ENCODE measurements at regions not wholly inside any gene's neighbourhood (a gene's known extent, or its start where the extent isn't known, plus 50 kb on each side); places are given as distances from the start of the nearest gene placed in this dataset.
A peak's percentile ranks its signal among the peaks of the same experiment; 100 is the strongest.

DNA sequence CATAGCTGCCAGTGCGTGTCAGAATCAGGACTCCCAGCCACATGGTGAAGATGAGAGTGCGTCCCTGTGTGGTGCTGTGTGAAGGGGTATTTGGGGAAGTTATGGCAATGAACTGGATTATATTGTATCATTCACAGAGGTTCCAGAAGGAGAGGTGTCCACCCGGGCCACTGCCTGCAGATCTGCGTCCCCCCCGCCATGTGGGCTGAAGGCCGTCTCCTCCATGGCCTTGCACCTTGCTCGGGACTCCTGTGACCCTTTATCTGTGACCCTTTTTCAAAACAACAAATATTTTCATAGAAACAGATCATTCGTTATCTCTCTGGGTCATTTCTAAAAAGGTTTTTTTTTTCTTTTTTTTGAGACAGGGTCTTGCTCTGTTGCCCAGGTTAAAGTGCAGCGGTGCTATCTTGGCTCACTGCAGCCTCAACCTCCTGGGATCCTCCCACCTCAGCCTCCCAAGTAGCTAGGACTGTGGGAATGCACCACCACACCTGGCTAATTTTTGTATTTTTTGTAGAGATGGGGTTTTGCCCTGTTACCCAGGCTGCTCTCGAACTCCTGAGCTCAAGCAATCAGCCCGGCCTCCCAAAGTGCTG, 120.2 kb upstream of the ERRFI1 start:
- no peak for DNase-seq

DNA sequence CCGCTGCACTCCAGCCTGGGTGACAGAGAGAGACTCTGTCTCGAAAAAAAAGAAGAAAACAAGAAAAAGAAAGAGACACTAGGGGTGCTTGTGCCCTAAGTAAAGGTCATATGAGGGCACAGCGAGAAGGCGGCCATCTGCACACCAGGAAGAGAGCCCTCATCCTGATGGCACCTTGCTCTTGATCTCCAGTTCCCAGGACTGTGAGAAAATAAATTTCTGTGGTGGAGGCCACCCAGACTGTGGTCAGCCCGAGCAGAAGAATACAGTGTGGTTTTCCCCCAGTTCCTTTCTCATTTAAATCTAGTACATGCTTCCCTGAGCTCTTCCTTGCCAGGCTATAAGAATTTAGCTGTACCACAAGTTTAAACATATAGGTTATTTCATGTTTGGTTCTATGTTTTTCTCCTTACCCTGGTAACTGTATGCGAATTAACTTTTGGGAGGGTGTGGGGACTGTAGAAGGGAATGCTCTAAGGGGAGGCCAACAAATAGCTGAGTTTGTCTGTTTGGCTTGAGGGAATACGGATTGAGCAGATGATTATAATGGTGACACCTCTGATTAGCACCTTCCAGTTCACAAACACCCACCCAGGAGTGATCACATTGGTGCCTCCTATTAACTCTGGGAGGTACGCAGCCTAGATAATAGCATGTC, 119.6 kb upstream of the ERRFI1 start:
- no peak for DNase-seq

DNA sequence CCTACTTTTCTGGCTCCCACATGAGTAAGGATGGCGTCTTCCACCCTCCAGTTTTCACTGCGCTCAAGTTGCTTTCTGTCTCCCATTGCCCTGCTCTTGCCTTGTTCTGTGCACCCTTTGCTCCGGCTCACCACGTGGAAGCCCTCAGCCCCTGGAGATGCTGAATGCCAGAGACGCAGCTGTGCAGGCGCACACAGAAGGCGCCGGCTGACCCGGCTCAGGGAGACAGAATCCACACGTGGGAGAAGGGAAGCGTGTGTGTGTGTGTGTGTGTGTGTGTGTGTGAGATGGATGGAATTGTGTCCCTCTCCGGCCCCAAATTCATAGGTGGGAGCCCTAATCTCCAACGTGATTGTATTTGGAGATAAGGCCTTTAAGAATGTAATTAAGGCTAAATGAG, 118.2 kb upstream of the ERRFI1 start:
- no peak for DNase-seq

DNA sequence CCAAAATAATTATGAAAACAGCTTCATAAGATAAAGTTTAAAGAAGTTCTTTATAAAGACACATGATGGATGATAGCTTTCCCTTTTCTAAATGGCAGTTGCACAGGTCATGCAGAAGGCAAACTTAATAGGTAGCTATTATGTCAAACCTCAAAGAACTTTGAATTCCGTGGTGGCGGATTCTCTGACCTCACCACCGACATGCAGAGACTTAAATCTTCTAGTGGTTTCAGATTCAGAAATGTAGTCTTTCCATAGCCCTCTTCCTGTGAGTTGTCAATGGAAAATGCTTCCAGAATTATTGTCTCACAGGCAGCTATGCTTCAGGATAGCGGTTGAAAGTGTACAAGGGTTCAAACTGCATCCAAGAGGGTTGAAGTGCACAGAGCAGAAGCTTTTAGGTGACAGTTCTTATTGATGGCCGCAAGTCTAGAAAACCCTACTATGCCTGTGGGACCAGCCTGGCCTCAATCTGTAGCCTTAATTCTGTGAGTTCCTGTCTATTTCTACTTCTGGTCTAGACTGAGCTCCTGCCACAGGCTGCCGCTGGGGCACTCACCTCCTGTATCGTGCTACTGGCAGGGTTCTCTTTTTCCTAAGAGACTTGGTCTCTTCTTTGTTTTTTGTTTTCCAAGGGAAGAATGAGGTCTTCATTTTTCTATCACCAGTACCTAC, 117.0 kb upstream of the ERRFI1 start:
- DNase-seq: no peak

DNA sequence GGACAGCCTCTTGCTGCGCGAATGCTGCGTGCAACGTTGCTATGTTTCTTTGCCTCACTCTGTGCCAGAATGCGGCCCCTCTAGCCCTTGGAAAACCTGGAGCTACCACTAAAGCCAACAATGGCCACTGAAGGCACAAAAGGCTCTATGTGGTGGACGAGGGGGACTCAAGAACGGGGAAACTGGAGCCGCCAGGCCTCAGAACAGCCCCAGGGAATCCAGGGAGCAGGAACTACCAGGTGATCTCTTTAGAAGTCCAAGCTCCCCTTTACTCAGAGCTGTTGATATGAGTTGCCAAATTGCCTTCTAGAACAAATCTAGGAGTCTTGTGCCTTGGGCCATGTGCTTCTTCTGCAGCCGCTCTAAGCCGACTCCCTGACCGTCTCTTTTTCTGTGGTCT, 113.8 kb upstream of the ERRFI1 start:
- no peak for DNase-seq

DNA sequence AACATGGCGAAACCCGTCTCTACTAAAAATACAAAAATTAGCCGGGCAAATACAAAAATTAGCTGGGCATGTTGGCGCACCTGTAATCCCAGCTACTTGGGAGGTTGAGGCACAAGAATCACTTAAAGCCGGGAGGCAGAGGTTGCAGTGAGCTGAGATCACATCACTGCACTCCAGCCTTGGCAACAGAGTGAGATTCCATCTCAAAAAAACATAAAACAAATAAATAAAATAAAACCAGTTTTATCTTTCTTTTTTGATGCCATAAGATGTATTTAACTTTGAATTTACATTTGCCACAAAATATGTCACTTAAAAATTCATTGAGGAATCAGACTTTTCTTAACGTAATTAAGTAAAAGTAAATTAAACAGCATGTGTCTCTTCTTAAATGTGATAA, 113.3 kb upstream of the ERRFI1 start:
- no peak for DNase-seq

DNA sequence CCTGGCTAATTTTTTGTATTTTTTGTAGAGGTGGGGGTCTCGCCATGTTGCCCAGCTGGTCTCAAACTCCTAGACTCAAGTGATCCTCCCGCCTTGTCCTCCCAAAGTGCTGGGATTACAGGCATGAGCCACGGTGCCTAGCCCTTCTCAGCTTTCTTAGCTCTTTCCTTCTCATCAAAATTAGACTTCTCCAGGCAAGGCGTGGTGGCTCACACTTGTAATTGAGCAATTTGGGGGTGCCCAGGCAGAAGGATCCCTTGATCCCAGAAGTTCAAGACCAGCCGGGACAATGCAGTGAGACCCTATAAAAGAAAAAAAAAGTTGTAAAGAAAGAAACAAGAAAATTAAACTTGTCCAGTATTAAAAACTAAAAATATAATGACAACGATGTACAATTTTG, 112.6 kb upstream of the ERRFI1 start:
- no peak for DNase-seq

DNA sequence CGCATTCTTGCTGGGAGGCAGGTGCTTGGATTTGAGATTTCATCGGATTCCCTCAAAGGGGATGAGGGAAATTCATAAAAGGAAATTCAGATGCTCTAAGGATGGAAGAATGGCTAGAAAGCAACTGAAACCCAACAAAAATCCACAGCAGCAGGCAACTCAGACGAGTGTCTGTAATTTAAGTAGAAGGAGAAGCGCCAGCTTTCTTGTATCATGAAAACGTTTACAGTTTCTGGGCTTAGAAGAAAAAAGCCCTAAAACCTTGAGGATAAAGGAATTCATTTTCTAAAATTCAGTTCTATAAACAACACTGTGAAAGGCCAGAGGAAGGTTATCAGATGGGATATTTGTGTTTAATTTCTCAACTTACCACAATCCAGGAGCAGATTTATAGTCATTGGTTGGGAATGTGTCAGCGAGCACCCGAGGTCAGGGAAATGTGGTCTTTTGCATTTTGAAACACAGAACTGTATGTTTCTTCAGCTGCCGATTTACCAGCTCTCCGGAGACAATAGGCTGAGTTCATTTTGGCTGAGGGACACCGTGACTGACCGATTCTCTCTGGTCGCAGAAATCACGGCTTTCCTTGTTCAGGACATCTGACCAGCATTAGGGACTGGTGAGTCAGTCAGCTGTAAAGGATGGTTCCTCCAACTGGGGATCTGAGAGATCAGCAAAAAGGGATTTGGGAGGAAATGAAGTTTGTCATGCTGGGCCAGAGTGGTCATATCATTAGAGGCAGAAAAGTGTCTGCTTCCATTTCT, 111.6 kb upstream of the ERRFI1 start:
- DNase-seq: peak in 2 of 56 donors; percentile 8 to 11

DNA sequence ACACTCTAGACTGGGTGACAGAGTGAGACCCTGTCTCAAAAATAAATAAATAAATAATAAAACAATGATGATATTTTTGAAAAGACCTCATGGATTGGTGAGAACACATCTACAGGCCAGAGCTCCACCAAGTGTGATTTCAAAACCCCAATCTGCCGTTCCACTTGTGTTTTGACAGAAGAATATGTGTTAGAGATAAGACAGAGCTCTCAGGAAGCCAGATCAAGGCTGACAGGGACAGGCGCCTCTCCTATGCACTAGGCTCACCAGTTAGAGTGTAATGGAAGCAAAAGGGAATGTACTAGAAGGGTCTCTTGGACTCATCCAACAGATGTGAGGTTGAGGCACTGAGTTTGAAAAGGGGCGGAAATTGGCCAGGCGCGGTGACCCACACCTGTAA, 110.7 kb upstream of the ERRFI1 start:
- no peak for DNase-seq

DNA sequence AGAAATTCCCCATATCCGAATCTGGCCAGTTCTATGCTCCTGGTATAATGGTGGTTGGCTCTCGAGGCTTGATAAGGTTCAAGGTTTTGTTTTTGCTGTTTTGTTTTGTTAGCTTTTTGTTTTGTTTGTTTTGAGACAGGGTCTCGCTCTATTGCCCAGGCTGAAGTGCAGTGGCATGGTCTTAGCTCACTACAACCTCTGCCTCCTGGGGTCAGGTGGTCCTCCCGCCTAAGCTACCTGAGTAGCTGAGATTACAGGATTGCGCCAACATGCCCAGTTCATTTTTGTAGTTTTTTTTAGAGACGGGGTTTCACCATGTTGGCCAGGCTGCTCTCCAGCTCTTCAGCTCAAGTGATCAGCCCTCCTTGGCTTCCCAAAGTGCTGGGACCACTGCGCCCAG, 109.1 kb upstream of the ERRFI1 start:
- no peak for DNase-seq

DNA sequence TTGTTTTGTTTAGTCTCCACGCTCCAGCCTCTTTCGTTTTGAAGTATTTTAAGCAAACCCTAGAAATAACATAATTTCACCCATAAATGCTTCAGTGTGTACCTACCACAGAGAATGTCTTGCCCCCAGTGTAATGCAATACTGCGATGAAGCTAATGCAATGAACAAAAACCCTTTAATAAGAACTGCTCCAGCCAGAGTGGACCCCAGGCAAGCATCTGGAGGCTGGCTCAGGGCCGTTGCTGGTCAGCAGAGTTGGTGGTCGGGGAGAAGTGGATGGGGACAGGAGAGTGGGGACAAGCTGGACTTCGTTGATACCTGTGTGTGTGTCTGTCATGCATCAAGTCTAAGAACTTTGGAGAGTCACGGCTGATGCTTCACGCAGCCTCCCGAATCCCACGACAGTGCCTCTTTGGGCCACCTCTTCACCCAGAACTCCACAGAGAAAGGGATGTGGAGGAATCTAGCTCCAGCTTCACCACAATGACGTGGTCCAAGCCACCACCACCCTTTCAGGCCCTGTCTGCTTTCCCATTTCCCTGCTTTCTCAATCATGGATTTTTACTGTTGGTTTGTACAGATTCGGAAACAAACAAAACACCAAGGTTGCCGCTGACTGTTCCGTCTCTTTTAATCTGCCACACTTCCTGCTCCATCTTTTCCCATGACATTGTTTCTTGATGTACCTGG, 108.6 kb upstream of the ERRFI1 start:
- DNase-seq: no peak

DNA sequence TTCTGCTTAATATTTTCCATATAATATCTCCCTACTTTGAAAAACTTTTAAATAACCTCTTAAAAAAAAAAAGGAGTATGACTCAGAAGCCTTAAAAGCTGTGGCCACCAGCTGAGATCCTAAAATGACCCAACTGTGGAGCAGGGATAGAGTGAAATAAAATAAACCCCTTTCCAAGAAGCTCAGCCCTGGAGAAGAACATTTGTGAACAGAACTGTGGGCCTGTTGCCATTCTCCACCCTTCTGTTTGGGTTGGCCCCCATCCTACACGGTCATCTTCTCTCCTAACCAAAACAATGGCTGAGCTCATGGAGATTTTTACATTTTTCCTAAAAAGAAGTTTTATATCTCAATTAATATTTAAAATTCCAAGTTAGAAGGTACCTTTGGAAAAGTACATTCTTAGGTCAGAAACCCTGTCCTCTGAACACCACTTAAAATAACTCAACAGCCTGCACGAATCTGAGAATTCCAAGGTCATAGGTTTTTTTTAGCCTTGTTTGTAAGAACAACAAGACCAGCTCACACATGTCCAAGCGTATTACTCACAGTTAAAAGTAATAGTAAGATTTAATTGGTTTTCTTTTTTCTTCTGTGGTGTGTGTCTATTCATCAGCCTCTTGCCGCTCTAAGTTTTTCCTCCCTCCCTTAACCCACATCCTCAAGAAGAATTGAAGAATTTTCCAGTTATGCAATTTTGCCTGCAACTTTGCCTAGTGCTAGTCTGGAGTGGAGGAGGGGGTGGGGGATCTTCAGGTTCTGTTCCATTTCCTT, 107.7 kb upstream of the ERRFI1 start:
- DNase-seq: no peak

DNA sequence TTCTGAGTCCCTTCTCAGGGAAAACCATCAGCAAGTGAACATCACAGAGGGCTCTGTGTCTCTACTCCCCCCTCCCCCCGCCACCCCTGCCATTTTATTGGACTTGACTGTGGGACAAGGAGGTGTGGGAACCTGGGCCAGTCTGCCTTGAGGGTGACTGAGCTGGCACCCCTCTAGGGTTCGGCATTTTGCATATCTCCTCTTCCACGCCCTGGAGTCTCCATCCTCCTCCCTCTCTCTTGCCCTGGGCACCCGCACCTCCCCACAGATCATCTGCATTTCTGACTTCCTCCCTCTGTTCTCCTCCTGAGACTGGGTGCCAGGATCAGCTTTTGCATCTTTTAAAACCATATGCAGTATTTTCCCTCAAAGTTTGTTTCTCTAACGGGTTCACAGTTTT, 107.1 kb upstream of the ERRFI1 start:
- DNase-seq: no peak

DNA sequence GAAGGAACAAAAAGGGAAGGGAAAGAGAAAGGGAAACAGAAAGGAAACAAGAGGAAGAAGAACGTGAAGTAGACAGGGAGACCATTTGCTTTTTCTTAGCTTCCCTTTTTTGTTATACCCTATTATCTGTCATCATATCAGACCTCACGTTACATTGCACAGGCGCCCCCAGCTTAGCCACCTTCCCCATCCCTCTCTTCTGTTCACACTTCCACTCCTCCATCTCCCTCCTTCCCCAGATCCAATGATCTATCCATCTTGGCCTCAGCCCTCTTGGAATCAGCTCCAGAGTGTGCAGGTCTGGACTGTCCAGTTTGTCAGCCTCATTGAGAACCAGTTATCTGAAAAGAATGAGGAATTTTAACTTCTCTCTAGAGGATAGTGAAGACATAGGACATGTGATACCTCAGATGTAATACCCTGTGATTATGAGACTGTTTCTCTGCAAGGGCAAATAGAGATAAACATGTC, 101.1 kb upstream of the ERRFI1 start:
- no peak for DNase-seq

DNA sequence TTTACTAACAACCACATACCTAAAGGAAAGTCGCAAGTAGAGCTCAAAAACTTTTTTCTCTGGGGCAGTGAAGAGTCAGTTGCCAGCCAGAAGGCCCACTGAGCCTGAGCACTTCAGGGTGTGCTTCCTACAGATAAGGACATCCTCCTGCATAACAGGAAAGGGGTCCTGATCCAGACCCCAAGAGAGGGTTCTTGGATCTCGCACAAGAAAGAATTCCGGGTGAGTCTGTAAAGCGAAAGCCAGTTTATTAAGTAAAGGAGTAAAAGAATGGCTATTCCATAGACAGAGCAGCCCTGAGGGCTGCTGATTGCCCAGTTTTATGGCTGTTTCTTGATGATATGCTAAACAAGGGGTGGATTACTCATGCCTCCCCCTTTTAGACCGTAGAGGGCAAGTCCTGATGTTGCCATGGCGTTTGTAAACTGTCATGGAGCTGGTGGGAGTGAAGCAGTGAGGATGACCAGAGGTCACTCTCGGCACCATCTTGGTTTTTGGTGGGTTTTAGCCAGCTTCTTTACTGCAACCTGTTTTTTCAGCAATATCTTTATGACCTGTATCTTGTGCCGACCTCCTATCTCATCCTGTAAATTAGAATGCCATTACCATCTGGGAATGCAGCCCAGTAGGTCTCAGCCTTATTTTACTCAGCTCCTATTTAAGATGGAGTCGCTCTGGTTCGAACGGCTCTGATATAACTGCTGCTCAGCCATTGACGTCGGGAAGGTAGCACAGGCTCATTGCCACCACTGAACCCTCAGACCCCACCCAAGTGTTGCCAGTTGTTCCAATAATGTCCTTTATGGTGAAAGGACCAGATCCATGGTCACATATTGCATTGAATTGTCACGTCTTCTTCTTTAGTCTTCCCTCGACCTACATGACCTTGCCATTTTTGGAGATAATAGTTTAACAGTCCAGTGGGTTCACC, 96.6 kb upstream of the ERRFI1 start:
- no peak for DNase-seq

DNA sequence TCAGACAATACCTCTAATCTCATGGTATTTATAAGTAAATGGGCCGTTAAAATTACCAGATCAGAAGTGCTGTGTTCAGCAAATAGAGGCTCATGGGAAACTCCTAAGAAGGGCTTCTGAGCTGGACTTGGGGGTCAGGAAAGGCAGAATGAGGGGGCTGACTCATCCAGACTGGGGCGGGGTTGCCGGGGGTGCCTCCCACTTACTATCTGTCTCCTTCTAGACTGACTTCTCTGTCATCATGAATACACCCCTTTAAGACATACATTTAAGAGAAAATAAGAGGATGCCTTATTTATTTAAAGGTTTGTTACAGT, 96.0 kb upstream of the ERRFI1 start:
- DNase-seq: no peak

DNA sequence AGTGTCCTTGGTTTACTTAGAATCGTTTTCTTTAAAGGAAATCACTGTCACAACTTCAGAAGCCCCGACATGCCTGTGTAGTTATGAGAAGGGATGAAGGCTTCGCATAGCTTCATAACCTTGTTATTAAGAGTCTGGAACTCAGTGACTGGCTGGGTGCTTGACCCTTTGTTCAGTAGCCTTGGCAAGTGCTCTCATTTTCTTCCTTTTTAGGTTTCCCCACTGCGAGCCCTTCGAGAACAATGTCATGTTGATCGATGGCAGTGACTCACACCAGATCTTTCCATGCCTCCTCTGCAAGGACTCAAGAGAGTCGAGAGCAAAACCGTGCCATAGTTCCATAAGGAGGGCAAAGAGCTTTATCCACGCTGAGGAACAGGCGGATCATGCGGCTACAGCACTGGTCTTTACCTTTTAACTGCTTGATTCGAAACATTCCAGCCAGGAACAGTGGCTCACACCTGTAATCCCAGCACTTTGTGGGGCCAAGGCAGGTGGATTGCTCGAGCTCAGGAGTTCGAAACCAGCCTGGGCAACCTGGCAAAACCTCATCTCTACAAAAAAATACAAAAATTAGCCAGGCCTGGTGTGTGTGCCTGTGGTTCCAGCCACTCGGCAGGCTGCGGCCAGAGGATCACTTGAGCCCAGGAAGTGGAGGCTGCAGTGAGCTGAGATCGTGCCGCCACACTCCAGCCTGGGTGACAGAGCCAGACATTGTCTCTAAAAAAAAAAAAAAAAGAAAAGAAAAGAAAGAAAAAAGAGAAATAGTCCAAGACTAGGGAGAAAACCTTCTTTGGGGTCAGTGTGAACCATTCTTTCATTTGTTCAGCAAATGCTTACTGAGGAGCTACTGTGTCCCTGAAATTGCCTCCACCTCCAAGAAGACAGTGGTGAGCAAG, 95.4 kb upstream of the ERRFI1 start:
- DNase-seq: peak in 3 of 56 donors; percentile 3 to 46 (median 22)

DNA sequence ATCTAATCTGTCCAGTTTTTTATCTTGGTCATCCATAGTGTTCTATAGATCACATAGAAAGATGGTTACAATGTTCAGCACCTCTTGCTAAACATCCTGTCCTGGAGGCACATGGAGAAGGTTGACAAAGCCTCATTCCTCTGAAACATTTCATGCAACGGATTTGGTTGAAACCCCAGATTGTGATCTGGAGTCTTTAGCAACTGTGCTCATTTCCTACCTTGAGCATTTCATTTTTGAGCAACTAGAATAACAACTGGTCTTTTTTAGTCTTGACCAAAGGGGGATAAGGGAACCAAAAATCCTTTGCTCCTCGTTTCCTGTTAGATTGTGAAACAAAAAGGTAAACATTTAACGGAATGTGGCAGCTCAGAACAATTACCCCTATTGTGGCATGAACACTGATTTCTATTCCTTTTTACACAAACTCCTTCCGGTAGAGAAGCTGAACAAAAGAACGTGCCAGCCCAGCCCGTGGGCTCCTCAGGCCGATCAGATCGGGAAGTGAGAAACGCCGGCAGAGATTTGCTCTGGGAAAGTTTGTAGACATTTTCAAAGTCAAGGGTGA, 94.7 kb upstream of the ERRFI1 start:
- peak in 1 of 56 donors; percentile 22 for DNase-seq
